Activated CD4-positive, alpha-beta memory T cell treated with anti-CD3 and anti-CD28 coated beads, Interleukin-2, amount 10 ng/mL, durations not matched to agents 7 days and 5 days (primary cell): ENCODE measurements at regions not wholly inside any gene's neighbourhood (a gene's known extent, or its start where the extent isn't known, plus 50 kb on each side); places are given as distances from the start of the nearest gene placed in this dataset.

Source experiments
- CTCF ChIA-PET: fragments of 350-600 bp; sonication (Branson Sonifier 250); formaldehyde crosslinking; loops from one replicate; lab custom pipeline; 2021; ENCODE audit warnings: antibody characterized with exemption, inconsistent platforms; lab: Charles Lee
- POLR2A ChIA-PET: fragments of 350-600 bp; sonication (Branson Sonifier 250); formaldehyde crosslinking; loops from one replicate; lab custom pipeline; 2021; ENCODE audit warnings: antibody characterized with exemption; lab: Charles Lee
- DNase-seq: peaks from one replicate; pipeline ENCODE4 v3.0.0-alpha.2; 2020
- H3K27ac Mint-ChIP-seq: one replicate; pipeline ENCODE4 v1.8.0; 2021; ENCODE audit warnings: mild to moderate bottlenecking, mixed read lengths
- H3K27me3 Mint-ChIP-seq: one replicate; pipeline ENCODE4 v1.8.0; 2021; ENCODE audit warnings: mixed read lengths
- H3K36me3 Mint-ChIP-seq: one replicate; pipeline ENCODE4 v1.8.0; 2021; ENCODE audit warnings: low read depth, mixed read lengths
- H3K4me1 Mint-ChIP-seq: one replicate; pipeline ENCODE4 v1.8.0; 2021; ENCODE audit warnings: mixed read lengths
- H3K4me3 Mint-ChIP-seq: one replicate; pipeline ENCODE4 v1.8.0; 2021; ENCODE audit warnings: mild to moderate bottlenecking, mixed read lengths
- H3K9me3 Mint-ChIP-seq: one replicate; pipeline ENCODE4 v1.8.0; 2021; ENCODE audit warnings: mixed read lengths

DNA sequence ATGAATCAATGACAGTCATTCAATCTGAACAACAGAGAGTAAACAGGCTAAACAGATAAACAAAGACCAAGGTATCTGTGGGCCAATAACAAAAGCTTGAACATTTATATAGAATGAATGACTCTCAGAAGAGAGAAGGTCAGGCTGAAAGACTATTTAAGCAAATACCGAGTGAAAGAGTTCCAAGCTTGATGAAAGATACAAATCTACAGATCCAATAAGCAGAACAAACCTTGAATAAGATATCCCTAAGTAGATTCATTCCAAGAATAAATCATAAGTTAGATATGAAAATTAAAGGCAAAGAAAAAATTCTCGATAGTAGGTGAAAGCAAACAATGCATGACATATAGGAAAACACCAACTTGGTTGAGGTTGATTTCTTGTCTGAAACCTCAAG is 376.4 kb upstream of the IGFBP3 start:
- CTCF ChIA-PET, result no interaction called here
- POLR2A ChIA-PET, result no interaction called here
- Mint-ChIP-seq H3K27ac (no peak overlapping the region), H3K27me3 (no peaks in the 10 kb centered on the region), H3K9me3 (no peaks in the 10 kb centered on the region), H3K4me1 (no peaks in the 10 kb centered on the region), H3K4me3 (no peak overlapping the region), H3K36me3 (no peaks in the 10 kb centered on the region)
- DNase-seq, result no peak

DNA sequence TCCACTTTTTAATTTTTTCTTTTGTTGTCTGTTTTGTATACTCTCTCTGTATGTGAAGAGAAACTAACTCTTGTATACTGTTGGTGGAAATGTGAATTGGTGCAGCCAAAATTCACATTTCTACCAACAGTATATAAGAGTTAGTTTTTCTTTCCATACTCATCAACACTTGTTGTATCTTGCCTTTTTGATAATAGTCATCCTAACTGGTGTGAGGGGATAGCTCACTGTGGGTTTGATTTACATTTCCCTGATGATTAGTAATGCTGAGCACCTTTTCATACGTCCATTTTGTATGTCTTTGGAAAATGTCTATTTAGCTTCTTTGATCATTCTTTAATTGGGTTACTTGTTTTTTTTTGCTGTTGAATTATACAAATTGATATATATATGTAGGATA is 375.5 kb upstream of the IGFBP3 start:
- Mint-ChIP-seq H3K27ac (no peak overlapping the region), H3K36me3 (no peaks in the 10 kb centered on the region), H3K27me3 (no peaks in the 10 kb centered on the region), H3K9me3 (no peaks in the 10 kb centered on the region), H3K4me1 (no peaks in the 10 kb centered on the region), H3K4me3 (no peak overlapping the region)
- POLR2A ChIA-PET, result no interaction called here
- CTCF ChIA-PET, result no interaction called here
- DNase-seq, result no peak

DNA sequence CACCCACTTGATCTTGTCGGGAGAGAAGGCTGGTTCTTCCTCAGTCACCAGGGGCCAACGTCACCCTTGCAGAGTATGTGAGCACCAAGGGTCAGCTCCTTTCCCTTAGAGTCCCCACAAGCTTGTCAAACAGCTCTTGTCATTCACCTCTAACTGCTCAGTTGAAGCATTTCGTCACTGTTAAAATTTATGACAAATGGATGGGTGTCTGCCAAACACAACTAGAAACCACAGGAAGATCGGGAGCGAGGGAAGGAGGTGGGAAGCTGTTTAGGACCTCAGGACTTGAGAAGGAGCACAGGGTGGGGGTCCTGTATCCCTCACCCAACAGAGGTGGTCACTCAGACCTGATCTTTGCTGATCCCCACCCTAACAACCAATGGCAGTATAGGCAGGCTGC is 373.3 kb upstream of the IGFBP3 start:
- H3K27ac Mint-ChIP-seq, result no peak overlapping the region
- H3K4me1 Mint-ChIP-seq, result no peaks in the 10 kb centered on the region
- H3K9me3 Mint-ChIP-seq, result no peaks in the 10 kb centered on the region
- H3K36me3 Mint-ChIP-seq, result no peaks in the 10 kb centered on the region
- ChIA-PET POLR2A (no interaction called here), CTCF (no interaction called here)
- DNase-seq, result no peak
- H3K4me3 Mint-ChIP-seq, result no peak overlapping the region
- no peaks in the 10 kb centered on the region for H3K27me3 Mint-ChIP-seq

DNA sequence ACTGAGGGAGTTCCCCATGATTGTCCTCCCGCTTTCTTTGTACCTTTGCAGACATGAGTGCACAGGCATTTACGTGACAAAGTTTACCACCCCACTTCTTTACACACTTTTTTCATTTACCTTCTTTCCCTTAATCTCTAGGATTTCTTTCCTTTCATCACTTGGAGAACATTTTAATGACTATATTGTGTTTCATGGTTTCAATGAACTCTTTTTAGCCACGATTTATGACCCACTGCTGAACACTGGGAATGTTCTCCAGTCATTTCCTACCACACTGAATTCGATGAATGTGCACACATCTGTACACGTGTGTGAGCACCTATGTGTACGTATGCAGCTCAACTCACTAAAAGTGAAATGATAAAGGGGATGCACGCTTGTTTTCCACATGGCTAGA is 371.7 kb upstream of the IGFBP3 start:
- Mint-ChIP-seq H3K27me3 (no peaks in the 10 kb centered on the region), H3K4me3 (no peak overlapping the region), H3K9me3 (no peaks in the 10 kb centered on the region), H3K36me3 (no peaks in the 10 kb centered on the region), H3K27ac (no peak overlapping the region), H3K4me1 (no peaks in the 10 kb centered on the region)
- ChIA-PET CTCF (no interaction called here), POLR2A (no interaction called here)
- DNase-seq, result no peak

DNA sequence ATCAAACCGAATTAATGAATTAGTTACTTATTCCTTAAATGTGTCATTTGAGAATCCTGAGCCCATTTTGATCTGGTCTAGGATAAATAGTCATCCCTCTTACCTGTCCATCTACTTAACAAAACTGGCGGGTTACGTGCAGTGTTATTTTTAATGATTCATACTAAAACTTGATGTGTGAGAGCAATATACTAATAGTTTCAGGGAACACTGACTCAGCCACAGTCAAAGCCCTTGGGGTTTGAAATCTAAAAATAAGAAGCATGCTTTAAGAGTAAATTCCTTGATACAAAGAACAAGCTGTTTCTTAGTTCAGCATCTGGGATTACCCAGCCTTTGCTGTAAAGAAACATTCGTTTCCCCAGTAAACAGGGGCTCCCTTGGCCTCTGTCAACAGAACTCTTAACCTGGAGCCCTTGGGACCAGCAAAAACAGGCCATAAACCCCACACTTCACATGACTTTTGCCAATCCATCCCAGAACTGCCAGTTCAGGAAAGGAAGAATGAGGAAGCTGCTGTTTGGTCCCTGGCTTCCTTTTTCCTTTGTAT is 370.6 kb upstream of the IGFBP3 start:
- DNase-seq, result no peak
- Mint-ChIP-seq H3K27me3 (no peaks in the 10 kb centered on the region), H3K4me1 (no peaks in the 10 kb centered on the region), H3K27ac (no peak overlapping the region), H3K9me3 (no peaks in the 10 kb centered on the region), H3K4me3 (no peak overlapping the region), H3K36me3 (no peaks in the 10 kb centered on the region)
- ChIA-PET CTCF (no interaction called here), POLR2A (no interaction called here)

DNA sequence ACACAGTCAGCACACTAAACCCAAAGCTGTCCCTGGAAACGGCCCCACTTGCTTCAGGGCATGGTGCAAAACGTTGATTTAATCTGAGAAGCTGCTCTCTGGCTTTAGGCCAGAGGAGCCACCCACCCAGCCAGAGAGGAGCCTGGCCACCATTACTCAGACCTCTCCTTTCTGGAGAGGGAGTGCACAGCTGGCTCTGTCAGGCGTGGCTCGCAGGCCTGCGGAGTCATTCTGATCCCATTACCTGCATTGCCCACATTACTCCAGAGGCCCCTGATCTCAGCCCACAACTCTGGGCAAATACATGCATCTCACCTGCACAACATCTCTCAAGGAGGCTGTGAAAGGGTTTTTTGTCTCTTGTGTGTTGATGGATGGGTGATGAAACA is 370.0 kb upstream of the IGFBP3 start:
- POLR2A ChIA-PET, result no interaction called here
- Mint-ChIP-seq H3K36me3 (no peaks in the 10 kb centered on the region), H3K4me1 (no peaks in the 10 kb centered on the region), H3K4me3 (no peak overlapping the region), H3K27ac (no peak overlapping the region), H3K9me3 (no peaks in the 10 kb centered on the region), H3K27me3 (no peaks in the 10 kb centered on the region)
- DNase-seq, result no peak
- CTCF ChIA-PET, result no interaction called here

DNA sequence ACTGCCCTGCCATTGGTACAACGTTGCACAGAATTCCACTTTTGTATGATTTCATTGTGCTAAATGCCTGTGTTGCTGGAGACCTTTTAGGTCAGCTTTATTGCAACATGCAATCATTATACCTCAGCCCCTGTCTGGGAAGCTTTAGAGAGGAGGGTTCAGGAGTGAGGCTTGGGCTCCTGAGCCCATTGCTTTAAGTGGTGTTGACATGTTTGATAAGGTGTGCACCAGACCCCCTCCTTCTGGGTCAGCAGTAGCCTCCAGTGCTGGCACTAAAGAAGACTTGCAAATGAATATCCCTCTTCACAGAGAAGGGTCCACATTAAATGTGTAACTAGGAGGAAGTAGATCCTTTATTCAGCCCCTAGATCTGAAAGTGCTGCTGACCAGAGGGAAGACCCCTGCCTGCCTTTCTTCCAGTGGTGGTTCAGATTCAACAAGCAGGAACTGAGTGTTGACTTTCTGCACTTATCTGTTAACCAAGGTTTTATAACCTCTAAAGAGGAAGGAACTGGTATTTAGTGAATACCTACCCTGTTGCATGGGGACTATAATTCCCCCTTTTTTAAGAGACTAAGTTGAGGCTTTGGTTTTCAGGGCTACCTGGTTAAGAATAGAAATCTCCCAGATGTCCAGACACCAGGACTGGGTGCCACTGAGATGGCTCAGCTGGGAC is 369.4 kb upstream of the IGFBP3 start:
- Mint-ChIP-seq H3K27me3 (no peaks in the 10 kb centered on the region), H3K4me3 (no peak overlapping the region), H3K27ac (no peak overlapping the region), H3K36me3 (no peaks in the 10 kb centered on the region), H3K4me1 (no peaks in the 10 kb centered on the region), H3K9me3 (no peaks in the 10 kb centered on the region)
- ChIA-PET CTCF (no interaction called here), POLR2A (no interaction called here)
- no peak for DNase-seq

DNA sequence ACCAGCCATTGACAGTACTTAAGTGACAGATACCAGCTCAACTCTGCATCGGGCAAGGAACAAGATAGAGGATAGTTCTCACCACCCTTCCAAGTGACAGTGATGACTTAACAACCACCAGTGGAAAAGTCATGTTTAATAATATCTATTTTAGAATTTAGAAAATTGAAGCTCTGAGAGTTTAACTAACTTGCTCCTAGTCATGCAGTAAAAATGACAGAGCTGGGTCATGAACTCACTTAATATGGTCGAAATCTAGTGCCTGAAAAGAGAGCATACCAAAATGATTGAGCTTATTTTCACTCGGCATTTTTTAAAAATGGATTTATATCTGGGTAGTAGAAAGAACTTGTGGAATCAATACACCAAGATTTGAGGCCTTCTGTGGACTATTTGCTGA is 367.8 kb upstream of the IGFBP3 start:
- Mint-ChIP-seq H3K27ac (no peak overlapping the region), H3K4me3 (no peak overlapping the region), H3K27me3 (no peaks in the 10 kb centered on the region), H3K4me1 (no peaks in the 10 kb centered on the region), H3K36me3 (no peaks in the 10 kb centered on the region), H3K9me3 (no peaks in the 10 kb centered on the region)
- no peak for DNase-seq
- POLR2A ChIA-PET, result no interaction called here
- CTCF ChIA-PET, result interaction anchor here (0.8 to 0.9 kb wide), 2 partner anchors 13 to 17 kb away, joined by 3 to 4 read pairs; no protein-coding TSS in a partner anchor

DNA sequence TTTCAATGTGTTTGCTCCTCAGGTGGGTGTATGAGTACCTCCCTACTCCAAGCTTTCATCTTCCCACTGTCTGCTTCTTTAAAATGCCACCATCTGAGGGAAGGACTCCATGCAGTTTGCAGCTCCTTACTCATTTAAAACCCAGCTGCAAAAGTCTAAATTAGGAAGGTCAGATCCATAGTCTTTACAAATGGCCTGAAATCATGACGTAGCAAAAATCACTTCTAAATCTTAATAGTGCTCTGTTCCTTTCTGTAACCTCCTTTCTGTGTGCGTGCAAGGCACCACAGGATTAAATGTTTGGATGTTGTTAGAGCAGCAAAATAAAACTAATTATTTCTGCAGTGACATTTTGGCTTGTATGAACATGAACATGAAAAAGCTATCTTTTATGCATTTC is 366.9 kb upstream of the IGFBP3 start:
- Mint-ChIP-seq H3K27me3 (no peaks in the 10 kb centered on the region), H3K36me3 (no peaks in the 10 kb centered on the region), H3K4me1 (no peaks in the 10 kb centered on the region), H3K4me3 (no peak overlapping the region), H3K27ac (no peak overlapping the region), H3K9me3 (no peaks in the 10 kb centered on the region)
- POLR2A ChIA-PET, result no interaction called here
- CTCF ChIA-PET, result no interaction called here
- DNase-seq, result no peak

DNA sequence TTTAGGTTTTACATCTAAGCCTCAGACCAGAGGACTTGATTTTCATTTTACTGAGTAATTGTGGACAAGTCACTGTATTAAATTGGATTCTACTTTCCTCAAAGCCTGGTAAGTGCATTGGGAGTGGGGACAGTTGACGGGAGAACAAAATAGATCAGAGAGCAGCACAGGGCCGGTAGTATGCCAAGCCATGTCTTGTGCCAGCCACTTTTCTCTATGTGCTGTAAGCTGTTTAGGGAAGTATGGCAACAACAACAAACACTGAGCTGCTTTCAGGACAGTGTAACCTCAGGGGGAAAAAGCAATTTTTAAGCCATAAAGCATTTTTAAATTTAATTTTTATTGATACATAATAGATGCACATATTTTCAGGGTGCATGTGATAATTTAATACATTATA is 365.9 kb upstream of the IGFBP3 start:
- DNase-seq, result no peak
- H3K4me3 Mint-ChIP-seq, result no peak overlapping the region
- no peaks in the 10 kb centered on the region for H3K4me1 Mint-ChIP-seq
- no peaks in the 10 kb centered on the region for H3K36me3 Mint-ChIP-seq
- no peaks in the 10 kb centered on the region for H3K9me3 Mint-ChIP-seq
- no peaks in the 10 kb centered on the region for H3K27me3 Mint-ChIP-seq
- no peak overlapping the region for H3K27ac Mint-ChIP-seq
- POLR2A ChIA-PET, result no interaction called here
- CTCF ChIA-PET, result no interaction called here

DNA sequence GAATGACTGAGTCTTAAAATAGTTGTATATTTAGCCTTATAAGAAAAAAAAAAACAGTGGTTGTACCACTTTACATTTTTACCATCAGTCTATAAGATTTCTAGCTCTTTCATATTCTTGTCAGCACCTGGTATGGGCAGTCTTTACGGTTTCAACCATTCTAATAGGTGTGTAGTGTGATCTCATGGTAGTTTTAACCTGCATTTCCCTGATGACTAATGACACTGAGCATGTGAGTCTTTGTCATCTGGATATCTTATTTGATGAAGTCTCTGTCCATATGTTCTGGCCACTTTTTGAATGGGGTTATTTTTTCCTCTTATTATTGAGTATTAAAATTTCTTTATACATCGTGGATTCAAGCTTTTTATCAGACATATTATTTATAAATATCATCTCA is 365.3 kb upstream of the IGFBP3 start:
- Mint-ChIP-seq H3K4me3 (no peak overlapping the region), H3K4me1 (no peaks in the 10 kb centered on the region), H3K36me3 (no peaks in the 10 kb centered on the region), H3K27me3 (no peaks in the 10 kb centered on the region), H3K27ac (no peak overlapping the region), H3K9me3 (no peaks in the 10 kb centered on the region)
- CTCF ChIA-PET, result no interaction called here
- POLR2A ChIA-PET, result no interaction called here
- DNase-seq, result no peak

DNA sequence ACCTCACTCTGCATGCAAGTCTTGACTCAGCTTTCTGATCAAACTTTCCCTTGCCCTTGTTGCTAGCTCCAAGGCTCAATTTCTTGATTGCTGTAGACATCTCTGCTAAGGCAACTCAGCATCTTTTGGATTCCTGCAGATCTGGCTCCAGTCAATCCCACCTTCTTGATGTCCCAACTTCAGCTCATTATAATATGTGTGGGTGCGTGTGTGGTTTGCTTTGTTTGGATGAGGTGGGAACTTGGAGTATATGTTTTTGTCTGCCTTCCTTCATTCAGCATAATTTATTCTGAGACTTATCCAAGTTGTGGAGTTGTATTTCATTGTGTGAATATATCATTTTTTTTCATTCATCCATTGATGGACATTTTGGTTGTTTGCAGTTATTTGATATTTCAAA is 364.8 kb upstream of the IGFBP3 start:
- no peak overlapping the region for H3K4me3 Mint-ChIP-seq
- DNase-seq, result no peak
- POLR2A ChIA-PET, result no interaction called here
- no peaks in the 10 kb centered on the region for H3K9me3 Mint-ChIP-seq
- CTCF ChIA-PET, result no interaction called here
- no peak overlapping the region for H3K27ac Mint-ChIP-seq
- H3K27me3 Mint-ChIP-seq, result no peaks in the 10 kb centered on the region
- H3K36me3 Mint-ChIP-seq, result no peaks in the 10 kb centered on the region
- no peaks in the 10 kb centered on the region for H3K4me1 Mint-ChIP-seq

DNA sequence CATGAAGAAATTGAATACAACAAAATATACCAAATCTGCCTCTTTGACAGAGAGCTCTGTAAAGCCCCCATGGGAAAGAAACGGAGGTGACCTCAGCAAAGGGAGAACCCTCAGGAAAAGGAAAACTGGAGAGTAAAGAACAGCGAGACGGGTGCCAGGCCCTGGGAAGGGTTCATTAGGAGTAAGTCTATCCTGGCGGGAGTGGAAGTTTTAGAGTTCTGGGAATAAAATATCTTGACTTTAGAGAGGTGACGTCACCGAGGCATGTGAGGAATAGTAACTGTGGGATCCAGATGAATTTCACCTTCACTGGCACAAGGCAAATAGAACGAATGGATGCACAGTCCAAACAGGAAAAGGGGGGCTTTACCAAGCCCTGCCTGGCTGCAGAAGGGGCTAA is 362.8 kb upstream of the IGFBP3 start:
- Mint-ChIP-seq H3K36me3 (no peaks in the 10 kb centered on the region), H3K27me3 (no peaks in the 10 kb centered on the region), H3K27ac (no peak overlapping the region), H3K9me3 (no peaks in the 10 kb centered on the region), H3K4me3 (no peak overlapping the region), H3K4me1 (no peaks in the 10 kb centered on the region)
- no peak for DNase-seq
- ChIA-PET CTCF (no interaction called here), POLR2A (no interaction called here)

DNA sequence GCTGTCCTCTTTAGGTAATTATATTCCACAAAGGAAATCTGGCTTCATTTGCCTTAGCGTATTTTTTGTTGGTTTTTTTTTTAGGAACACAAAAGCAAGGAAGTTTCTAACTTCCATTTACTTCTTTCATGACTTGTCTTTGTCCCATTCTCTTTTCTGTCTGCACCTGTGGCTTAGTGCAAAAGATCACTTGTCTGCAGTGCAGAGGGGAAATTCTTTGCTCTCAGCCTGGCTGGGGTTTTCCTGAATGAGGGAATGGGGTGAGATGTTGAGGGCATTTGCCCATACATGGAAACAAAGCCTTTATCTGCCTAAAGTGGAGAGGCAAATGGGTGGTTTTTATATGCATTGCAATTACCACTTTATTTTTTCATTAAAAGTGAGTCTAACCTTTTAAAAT is 361.1 kb upstream of the IGFBP3 start:
- DNase-seq, result no peak
- no peaks in the 10 kb centered on the region for H3K27me3 Mint-ChIP-seq
- H3K4me3 Mint-ChIP-seq, result no peak overlapping the region
- POLR2A ChIA-PET, result no interaction called here
- CTCF ChIA-PET, result no interaction called here
- no peaks in the 10 kb centered on the region for H3K36me3 Mint-ChIP-seq
- no peaks in the 10 kb centered on the region for H3K4me1 Mint-ChIP-seq
- no peak overlapping the region for H3K27ac Mint-ChIP-seq
- H3K9me3 Mint-ChIP-seq, result peaks cover 4% of the 10 kb centered on the region
